ENCODE measurements at regions not wholly inside any gene's neighbourhood (a gene's known extent, or its start where the extent isn't known, plus 50 kb on each side); places are given as distances from the start of the nearest gene placed in this dataset.
"Not testable (repeated sequence)": the region's sequence is repeated elsewhere in the genome, so short reads cannot be mapped to it uniquely, and the experiment has no call there.

DNA sequence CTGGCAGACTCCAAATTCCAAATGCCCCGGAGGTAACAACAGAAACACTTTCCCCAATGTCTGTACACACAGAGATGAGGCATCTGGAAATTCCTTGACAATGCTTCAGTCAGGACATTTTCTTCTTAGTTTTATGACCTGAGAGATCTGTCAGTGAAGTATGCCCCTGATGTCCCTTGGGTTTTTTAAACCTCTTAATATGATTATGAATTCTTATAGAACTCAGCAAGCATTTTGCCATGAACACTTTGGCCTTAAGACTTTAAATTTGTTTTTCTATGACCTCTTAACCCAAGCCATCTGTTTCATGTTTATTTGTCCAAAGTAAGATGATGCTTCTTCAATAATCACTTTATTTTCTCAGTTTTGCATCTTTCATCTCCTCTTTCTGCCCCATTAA lies 1206.2 kb downstream of the GATA3 start:
- no peak for DNase-seq

GRCh38 chr10:9262770-9263169 lies 1208.3 kb downstream of the GATA3 start:
- DNase-seq, result no peak

DNA sequence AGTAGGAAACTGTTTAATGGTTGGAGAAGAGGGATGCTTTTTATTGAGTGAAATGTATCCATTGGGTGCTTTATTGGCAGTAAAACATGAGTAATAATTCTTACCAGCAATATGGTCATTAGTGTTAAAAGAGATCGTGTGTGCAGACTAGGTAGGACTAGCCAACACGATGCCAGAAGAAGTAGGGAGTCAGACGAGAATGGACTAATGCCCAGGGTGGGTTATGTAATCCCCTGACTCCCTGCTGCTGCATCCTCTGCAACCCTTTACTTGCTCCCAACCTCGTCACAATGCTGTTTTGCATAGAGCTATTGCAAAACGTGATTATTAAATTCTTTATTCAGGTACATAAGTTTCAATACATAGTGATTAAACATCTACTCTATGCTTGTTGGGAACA lies 1213.7 kb downstream of the GATA3 start:
- no peak for DNase-seq

- not testable (repeated sequence) for DNase-seq
Measured at GRCh38 chr10:9273126-9273833, 1218.8 kb downstream of the GATA3 start.

- DNase-seq, result no peak
Measured at GRCh38 chr10:9274206-9274755, 1219.8 kb downstream of the GATA3 start.

- no peak for DNase-seq
Measured at GRCh38 chr10:9275861-9276260, 1221.4 kb downstream of the GATA3 start.

GRCh38 chr10:9285690-9286089 lies 1231.2 kb downstream of the GATA3 start:
- DNase-seq, result no peak

DNA sequence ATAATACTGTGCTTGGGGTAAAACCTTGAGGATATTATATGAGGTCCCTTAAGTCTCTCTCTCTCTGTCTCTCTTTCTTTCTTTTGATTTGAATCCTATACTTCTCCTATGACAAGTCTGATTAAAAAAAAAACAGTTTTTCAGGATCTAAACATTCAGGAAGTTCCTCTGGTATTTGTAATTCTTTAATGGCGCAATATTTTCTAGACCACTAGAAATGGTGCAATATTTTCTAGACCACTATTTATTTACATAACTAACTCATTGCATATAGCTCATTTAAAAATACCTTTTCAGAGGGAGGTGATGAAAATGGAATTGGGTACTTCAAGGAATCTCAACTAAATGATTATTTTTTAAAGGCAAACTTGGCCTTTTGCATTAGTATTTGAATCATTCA lies 1235.3 kb downstream of the GATA3 start:
- DNase-seq, result no peak

DNA sequence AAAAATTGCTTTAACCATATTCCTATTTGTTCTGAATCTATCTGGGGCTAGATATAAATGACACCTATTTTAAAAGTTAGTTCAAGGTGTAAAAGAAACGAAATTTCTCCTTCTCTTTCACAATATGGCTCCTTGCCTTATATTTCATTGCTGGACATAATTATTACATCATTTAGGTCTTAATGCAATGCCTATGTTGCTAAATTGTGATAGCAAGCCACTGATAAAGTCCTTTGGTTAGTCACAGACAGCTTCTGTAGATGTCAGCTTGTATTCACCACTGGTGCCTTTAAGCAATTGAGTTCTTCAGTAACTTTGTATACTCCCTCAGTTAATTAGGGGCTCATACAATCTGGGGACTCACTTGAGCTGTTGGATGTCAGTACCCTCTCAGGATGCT lies 1236.6 kb downstream of the GATA3 start:
- DNase-seq, result no peak

- peak; percentile 4 for DNase-seq
Measured at GRCh38 chr10:9294132-9294663, 1239.7 kb downstream of the GATA3 start.

GRCh38 chr10:9294865-9295264 lies 1240.4 kb downstream of the GATA3 start:
- no peak for DNase-seq

- DNase-seq, result no peak
Measured at GRCh38 chr10:9296190-9296589, 1241.7 kb downstream of the GATA3 start.

DNA sequence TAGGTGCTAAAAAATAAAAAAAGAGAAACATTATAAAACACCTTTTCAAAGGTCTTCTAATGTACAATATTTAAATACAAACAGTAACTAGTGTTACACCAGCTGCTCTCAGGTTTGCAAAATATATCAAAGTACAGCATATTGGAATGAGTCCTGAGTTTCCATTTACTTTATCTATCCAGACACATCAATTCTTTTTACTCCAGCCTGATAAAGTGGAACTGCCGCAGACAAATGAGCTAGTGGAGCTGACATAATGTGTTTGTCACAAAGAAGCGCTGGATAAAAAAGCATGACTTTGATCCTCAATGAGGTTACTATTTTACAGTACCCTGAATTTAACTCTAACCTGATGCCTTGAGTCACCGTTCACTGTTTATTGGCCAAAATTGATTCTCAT lies 1243.1 kb downstream of the GATA3 start:
- DNase-seq, result no peak

GRCh38 chr10:9299966-9300365 lies 1245.5 kb downstream of the GATA3 start:
- DNase-seq, result no peak

DNA sequence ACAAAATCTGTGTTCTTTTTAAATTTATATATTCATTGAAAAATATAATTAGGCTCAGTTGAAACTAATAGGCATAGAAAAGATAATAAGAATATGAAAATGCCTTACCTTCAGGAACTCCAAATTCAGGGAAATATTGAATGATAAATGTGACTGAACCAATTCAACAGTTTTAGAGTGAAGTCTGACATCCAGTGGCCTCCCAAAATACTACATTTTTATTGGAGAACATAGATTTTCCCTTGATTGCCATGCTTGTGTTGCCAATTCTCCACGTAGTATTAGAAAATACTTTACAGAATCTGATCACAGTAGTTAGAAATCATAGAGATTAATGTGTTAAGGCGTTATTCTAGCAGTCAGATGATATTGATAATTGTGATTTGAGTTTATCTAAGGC lies 1246.7 kb downstream of the GATA3 start:
- no peak for DNase-seq

DNA sequence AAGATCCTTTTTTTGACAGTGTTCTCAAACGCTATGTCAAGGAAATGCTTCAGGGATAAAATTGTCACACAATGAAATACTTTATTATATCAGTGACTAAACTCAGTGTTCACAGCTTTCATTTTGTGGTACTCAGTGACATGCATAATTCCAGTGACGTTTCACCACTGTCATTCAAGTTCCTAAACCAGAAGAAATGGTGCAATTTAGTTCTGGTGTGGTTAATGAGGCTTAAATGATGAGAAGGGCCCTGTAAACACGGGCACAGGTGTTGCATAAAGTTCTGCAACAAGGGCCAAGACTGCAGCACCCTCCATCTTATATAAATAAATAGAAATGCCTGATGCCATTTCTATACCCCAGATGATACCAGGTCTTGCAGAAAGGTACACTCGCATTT lies 1247.1 kb downstream of the GATA3 start:
- DNase-seq, result no peak

GRCh38 chr10:9302140-9302746 lies 1247.8 kb downstream of the GATA3 start:
- DNase-seq, result no peak

GRCh38 chr10:9305018-9305655 lies 1250.6 kb downstream of the GATA3 start:
- DNase-seq, result no peak

- DNase-seq, result no peak
Measured at GRCh38 chr10:9311702-9312499, 1257.4 kb downstream of the GATA3 start.

GRCh38 chr10:9315292-9315691 lies 1260.8 kb downstream of the GATA3 start:
- DNase-seq, result no peak

- DNase-seq, result no peak
Measured at GRCh38 chr10:9331583-9332008, 1277.1 kb downstream of the GATA3 start.

DNA sequence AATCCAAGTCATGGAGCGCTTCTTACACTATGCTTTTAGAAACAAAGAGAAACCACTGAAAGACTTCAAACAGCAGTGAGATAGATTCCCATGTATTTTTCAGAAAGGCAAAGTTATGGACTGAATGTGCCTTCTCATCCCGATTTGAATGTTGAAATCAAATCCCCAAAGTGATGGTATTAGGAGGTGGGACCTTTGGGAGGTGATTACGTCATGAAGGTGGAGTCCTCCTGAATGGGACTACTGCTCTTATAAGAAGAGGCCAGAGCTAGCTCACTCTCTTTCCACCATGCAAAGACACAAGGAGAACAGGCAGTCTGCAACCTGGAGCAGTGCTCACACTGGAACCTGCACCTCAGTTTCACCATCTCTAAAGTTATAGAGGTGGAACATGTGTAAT lies 1279.8 kb downstream of the GATA3 start:
- no peak for DNase-seq

DNA sequence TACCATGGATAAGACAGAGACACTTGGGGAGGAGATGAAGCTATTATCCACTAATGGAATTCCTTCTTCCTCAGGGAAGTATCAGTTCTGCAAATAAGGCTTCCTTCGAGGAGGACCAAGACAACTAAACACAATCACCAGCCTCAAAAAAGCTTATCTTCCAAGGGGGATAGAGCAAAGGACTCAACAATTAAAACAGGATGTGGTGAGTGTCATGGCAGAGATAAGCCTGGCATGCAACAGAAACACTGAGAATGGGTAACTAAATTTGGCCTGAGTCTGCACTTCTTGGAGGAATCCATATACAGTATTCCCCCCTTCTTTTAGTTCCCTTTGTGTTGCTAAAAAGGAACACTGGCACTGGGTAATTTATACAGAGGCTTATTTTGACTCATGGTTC lies 1285.2 kb downstream of the GATA3 start:
- no peak for DNase-seq
